ENCODE measurements at regions not wholly inside any gene's neighbourhood (a gene's known extent, or its start where the extent isn't known, plus 50 kb on each side); places are given as distances from the start of the nearest gene placed in this dataset.
A peak's percentile ranks its signal among the peaks of the same experiment; 100 is the strongest.

DNA sequence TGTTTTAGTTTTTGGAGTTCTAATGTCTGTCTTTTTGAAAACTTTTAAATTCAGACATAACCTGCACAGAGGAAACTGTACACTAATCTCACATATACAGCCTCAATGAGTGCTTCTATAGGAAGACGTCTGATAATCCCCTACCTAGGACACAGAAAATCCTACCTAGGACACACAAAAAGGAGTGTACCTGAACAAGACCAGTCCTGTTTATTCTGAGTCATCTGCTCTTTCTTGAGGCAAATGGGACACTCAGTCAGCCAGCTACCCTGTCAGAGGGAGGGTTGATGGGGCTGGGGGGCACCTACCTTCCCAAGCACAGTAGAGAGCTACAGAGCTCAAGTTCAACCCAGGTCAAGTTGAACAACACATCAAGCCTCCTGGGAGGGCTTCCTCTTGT is 346.6 kb upstream of the NCAM1 start:
- WGBS (ENCODE audit: insufficient coverage): 83% methylated on average over 1 of the region's 1 CpG
- Mint-ChIP-seq H3K27ac (peak overlapping the region; percentile 86 to 98 (median 96)), H3K36me3 (peaks cover 5 to 19% of the 10 kb centered on the region in 2 donors), H3K27me3 (ENCODE audit: low read depth in 3 of 3) (no peaks in the 10 kb centered on the region), H3K4me3 (no peak overlapping the region), H3K4me1 (peaks cover 79% of the 10 kb centered on the region), H3K9me3 (peaks cover 0 to 2% (median 0%) of the 10 kb centered on the region in 7 donors)
- DNase-seq: no peak
- peak overlapping the region in 1 of 3 experiments; percentile 0 for H3K4me3 ChIP-seq (replicated peaks in 1 of 3; ENCODE audit: low read depth in 2 of 3, low read length in 3 of 3)
- H3K36me3 ChIP-seq (replicated peaks in 1 of 2; ENCODE audit: control insufficient read depth in 1 of 2, insufficient read depth in 2 of 2, low read length in 2 of 2): no peaks in the 10 kb centered on the region
- intact Hi-C loops (cut with micrococcal nuclease): no loop called here
- peaks cover 75 to 92% of the 10 kb centered on the region in 2 donors for H3K4me1 ChIP-seq (ENCODE audit: control insufficient read depth in 1 of 2, insufficient read depth in 2 of 2, low read length in 2 of 2)
- H3K27ac ChIP-seq (ENCODE audit: low read depth in 1 of 2, low read length in 2 of 2): peak overlapping the region; percentile 59 to 95
- H3K4me2 ChIP-seq (replicated peaks; ENCODE audit: extremely low read depth, low read length, poor library complexity, severe bottlenecking): no peak overlapping the region
- no peaks in the 10 kb centered on the region for H3K9me3 ChIP-seq (replicated peaks in 1 of 2; ENCODE audit: control insufficient read depth in 1 of 2, insufficient read depth in 1 of 2, low read length in 2 of 2)
- no peaks in the 10 kb centered on the region for H3K79me2 ChIP-seq (ENCODE audit: insufficient read depth, low read length)
- no peaks in the 10 kb centered on the region for H4K20me1 ChIP-seq (ENCODE audit: insufficient read depth, low read length)
- TF ChIP-seq, protein P1, sequence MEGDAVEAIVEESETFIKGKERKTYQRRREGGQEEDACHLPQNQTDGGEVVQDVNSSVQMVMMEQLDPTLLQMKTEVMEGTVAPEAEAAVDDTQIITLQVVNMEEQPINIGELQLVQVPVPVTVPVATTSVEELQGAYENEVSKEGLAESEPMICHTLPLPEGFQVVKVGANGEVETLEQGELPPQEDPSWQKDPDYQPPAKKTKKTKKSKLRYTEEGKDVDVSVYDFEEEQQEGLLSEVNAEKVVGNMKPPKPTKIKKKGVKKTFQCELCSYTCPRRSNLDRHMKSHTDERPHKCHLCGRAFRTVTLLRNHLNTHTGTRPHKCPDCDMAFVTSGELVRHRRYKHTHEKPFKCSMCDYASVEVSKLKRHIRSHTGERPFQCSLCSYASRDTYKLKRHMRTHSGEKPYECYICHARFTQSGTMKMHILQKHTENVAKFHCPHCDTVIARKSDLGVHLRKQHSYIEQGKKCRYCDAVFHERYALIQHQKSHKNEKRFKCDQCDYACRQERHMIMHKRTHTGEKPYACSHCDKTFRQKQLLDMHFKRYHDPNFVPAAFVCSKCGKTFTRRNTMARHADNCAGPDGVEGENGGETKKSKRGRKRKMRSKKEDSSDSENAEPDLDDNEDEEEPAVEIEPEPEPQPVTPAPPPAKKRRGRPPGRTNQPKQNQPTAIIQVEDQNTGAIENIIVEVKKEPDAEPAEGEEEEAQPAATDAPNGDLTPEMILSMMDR (IDR thresholded peaks at IDR 0.05): no peak
- H3K27me3 ChIP-seq (ENCODE audit: control insufficient read depth in 2 of 2, insufficient read depth in 2 of 2, low read length in 2 of 2): no peaks in the 10 kb centered on the region
- H3K9ac ChIP-seq (ENCODE audit: insufficient read depth, low read length, poor library complexity, severe bottlenecking): no peak overlapping the region
- peak overlapping the region; percentile 40 for H2AFZ ChIP-seq (ENCODE audit: insufficient read depth, low read depth, low read length, poor library complexity, severe bottlenecking)

DNA sequence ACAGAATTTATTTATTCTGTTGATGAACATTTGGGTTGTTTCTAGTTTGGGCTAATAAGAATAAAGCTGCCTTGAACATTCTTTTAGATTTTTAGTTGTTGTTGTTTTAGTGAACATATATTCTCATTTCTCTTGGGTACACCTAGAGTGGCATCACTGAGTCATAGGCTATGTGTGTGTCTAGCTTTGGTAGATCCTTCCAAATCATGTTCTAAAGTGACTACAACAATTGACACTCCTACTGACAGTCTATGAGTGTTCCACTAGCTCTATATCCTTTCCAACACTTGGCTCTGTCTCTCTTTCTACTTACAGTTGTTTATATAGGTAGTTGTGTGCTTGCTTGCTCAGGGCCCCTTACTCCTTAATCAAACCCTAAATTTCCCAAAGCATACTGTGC is 346.0 kb upstream of the NCAM1 start:
- no peaks in the 10 kb centered on the region for H4K20me1 ChIP-seq (ENCODE audit: insufficient read depth, low read length)
- H2AFZ ChIP-seq (ENCODE audit: insufficient read depth, low read depth, low read length, poor library complexity, severe bottlenecking): peak overlapping the region; percentile 40
- TF ChIP-seq, protein P1 (IDR thresholded peaks at IDR 0.05): no peak
- Mint-ChIP-seq H3K4me3 (no peak overlapping the region), H3K27ac (peak overlapping the region; percentile 86 to 98 (median 96)), H3K36me3 (peaks cover 5 to 15% of the 10 kb centered on the region in 2 donors), H3K4me1 (peaks cover 78% of the 10 kb centered on the region), H3K27me3 (ENCODE audit: low read depth in 3 of 3) (no peaks in the 10 kb centered on the region), H3K9me3 (peaks cover 0 to 2% (median 0%) of the 10 kb centered on the region in 7 donors)
- peak overlapping the region in 1 of 3 experiments; percentile 33 for H3K4me3 ChIP-seq (replicated peaks in 1 of 3; ENCODE audit: low read depth in 2 of 3, low read length in 3 of 3)
- H3K4me1 ChIP-seq (ENCODE audit: control insufficient read depth in 1 of 2, insufficient read depth in 2 of 2, low read length in 2 of 2): peaks cover 82 to 92% of the 10 kb centered on the region in 2 donors
- H3K79me2 ChIP-seq (ENCODE audit: insufficient read depth, low read length): no peaks in the 10 kb centered on the region
- H3K27me3 ChIP-seq (ENCODE audit: control insufficient read depth in 2 of 2, insufficient read depth in 2 of 2, low read length in 2 of 2): no peaks in the 10 kb centered on the region
- DNase-seq: peak in 2 of 3 donors; percentile 21 to 42
- no peaks in the 10 kb centered on the region for H3K9me3 ChIP-seq (replicated peaks in 1 of 2; ENCODE audit: control insufficient read depth in 1 of 2, insufficient read depth in 1 of 2, low read length in 2 of 2)
- intact Hi-C loops (cut with micrococcal nuclease): no loop called here
- H3K27ac ChIP-seq (ENCODE audit: low read depth in 1 of 2, low read length in 2 of 2): peak overlapping the region; percentile 95
- peak overlapping the region; percentile 59 for H3K9ac ChIP-seq (ENCODE audit: insufficient read depth, low read length, poor library complexity, severe bottlenecking)
- no peaks in the 10 kb centered on the region for H3K36me3 ChIP-seq (replicated peaks in 1 of 2; ENCODE audit: control insufficient read depth in 1 of 2, insufficient read depth in 2 of 2, low read length in 2 of 2)
- peak overlapping the region; percentile 63 for H3K4me2 ChIP-seq (replicated peaks; ENCODE audit: extremely low read depth, low read length, poor library complexity, severe bottlenecking)
